GM12878 (cell line): ENCODE measurements at regions not wholly inside any gene's neighbourhood (a gene's known extent, or its start where the extent isn't known, plus 50 kb on each side); places are given as distances from the start of the nearest gene placed in this dataset.

Source experiments
- ZNF24 ChIP-seq: fragments of 450-650 bp; IDR thresholded peaks from 2 replicates; pipeline ENCODE4 v1.6.1; 2017; ENCODE audit warnings: antibody characterized with exemption, mild to moderate bottlenecking
- TF ChIP-seq, protein P1 (sequence below), 3 experiments: IDR thresholded peaks in 2 of 3; conservative IDR thresholded peaks in 1 of 3; 2 replicates each; pipeline ENCODE4 v1.5.1; 2011; ENCODE audit warnings: low read depth in 3 of 3, low read length in 3 of 3, mild to moderate bottlenecking in 3 of 3, control low read depth in 2 of 3, moderate library complexity in 2 of 3, inconsistent platforms in 1 of 3, mixed read lengths in 1 of 3; ENCODE audit not compliant: control insufficient read depth in 2 of 3, insufficient read depth in 1 of 3; ENCODE audit errors: extremely low read depth in 1 of 3
- TF ChIP-seq, protein P2 (sequence below): IDR thresholded peaks from 2 replicates; pipeline ENCODE4 v1.6.1; 2012; ENCODE audit warnings: low read depth, low read length, improper control_type of control experiment
- TF ChIP-seq, protein P3 (sequence below): IDR thresholded peaks from 2 replicates; pipeline ENCODE4 v1.6.1; 2011; ENCODE audit warnings: low read depth, mild to moderate bottlenecking, low read length, moderate library complexity, borderline replicate concordance; ENCODE audit errors: extremely low read depth
- TF ChIP-seq, protein P4 (sequence below): fragments of 150-350 bp; IDR thresholded peaks from 2 replicates; pipeline ENCODE4 v1.6.1; 2016; ENCODE audit warnings: low read depth, low read length

DNA sequence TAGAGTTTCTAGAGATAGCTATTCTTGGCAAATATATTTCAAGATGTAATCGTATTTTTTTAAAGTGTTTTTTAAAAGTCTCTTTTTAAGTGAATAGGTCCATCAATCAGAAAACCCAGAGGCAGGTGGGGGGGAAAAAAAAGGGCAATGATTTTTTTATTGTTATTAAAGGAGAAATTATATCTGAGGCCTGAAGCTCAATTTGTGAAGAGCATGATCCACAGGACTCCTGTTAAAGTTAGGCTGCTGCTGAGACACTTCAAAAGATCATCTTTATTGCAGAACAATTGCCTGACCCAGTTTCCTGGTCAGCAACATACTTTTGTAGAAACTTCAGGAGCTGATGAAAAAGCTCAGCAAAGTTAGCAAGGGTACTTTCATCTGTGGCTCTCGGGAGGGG, 326.2 kb downstream of the RASEF start:
- no peak for TF ChIP-seq ZNF24
- TF ChIP-seq, protein P1, sequence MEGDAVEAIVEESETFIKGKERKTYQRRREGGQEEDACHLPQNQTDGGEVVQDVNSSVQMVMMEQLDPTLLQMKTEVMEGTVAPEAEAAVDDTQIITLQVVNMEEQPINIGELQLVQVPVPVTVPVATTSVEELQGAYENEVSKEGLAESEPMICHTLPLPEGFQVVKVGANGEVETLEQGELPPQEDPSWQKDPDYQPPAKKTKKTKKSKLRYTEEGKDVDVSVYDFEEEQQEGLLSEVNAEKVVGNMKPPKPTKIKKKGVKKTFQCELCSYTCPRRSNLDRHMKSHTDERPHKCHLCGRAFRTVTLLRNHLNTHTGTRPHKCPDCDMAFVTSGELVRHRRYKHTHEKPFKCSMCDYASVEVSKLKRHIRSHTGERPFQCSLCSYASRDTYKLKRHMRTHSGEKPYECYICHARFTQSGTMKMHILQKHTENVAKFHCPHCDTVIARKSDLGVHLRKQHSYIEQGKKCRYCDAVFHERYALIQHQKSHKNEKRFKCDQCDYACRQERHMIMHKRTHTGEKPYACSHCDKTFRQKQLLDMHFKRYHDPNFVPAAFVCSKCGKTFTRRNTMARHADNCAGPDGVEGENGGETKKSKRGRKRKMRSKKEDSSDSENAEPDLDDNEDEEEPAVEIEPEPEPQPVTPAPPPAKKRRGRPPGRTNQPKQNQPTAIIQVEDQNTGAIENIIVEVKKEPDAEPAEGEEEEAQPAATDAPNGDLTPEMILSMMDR (IDR thresholded peaks at IDR 0.05 in 2 of 3, conservative IDR thresholded peaks at IDR 0.05 in 1 of 3; ENCODE audit: control insufficient read depth in 2 of 3, extremely low read depth in 1 of 3, insufficient read depth in 1 of 3, low read depth in 3 of 3, low read length in 3 of 3), result no peak
- TF ChIP-seq, protein P2, sequence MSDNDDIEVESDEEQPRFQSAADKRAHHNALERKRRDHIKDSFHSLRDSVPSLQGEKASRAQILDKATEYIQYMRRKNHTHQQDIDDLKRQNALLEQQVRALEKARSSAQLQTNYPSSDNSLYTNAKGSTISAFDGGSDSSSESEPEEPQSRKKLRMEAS, result no peak
- TF ChIP-seq, protein P3, sequence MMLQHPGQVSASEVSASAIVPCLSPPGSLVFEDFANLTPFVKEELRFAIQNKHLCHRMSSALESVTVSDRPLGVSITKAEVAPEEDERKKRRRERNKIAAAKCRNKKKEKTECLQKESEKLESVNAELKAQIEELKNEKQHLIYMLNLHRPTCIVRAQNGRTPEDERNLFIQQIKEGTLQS, result no peak
- TF ChIP-seq, protein P4, sequence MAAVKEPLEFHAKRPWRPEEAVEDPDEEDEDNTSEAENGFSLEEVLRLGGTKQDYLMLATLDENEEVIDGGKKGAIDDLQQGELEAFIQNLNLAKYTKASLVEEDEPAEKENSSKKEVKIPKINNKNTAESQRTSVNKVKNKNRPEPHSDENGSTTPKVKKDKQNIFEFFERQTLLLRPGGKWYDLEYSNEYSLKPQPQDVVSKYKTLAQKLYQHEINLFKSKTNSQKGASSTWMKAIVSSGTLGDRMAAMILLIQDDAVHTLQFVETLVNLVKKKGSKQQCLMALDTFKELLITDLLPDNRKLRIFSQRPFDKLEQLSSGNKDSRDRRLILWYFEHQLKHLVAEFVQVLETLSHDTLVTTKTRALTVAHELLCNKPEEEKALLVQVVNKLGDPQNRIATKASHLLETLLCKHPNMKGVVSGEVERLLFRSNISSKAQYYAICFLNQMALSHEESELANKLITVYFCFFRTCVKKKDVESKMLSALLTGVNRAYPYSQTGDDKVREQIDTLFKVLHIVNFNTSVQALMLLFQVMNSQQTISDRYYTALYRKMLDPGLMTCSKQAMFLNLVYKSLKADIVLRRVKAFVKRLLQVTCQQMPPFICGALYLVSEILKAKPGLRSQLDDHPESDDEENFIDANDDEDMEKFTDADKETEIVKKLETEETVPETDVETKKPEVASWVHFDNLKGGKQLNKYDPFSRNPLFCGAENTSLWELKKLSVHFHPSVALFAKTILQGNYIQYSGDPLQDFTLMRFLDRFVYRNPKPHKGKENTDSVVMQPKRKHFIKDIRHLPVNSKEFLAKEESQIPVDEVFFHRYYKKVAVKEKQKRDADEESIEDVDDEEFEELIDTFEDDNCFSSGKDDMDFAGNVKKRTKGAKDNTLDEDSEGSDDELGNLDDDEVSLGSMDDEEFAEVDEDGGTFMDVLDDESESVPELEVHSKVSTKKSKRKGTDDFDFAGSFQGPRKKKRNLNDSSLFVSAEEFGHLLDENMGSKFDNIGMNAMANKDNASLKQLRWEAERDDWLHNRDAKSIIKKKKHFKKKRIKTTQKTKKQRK, result no peak
